ENCODE measurements at regions not wholly inside any gene's neighbourhood (a gene's known extent, or its start where the extent isn't known, plus 50 kb on each side); places are given as distances from the start of the nearest gene placed in this dataset.

DNA sequence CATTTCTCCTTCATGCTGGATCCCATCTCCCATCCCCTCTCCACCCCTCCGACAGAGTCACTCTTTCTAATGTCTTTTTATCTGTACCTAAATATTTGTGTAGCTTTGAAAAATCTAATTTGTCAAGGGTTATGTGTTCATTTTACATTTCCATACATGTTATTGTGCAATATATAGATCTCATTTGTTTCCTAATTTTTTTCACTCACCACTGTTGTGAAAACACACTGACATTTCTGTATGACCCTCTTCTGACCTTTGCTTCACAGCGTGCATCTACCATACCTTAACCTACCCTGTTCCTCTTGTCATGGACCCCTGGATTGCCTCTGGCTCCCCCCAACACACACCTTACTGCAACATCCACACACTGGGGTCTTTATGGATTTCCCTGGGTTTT lies 942.9 kb downstream of the TBC1D22A start:
- H3K27me3 ChIP-seq (ENCODE audit: control insufficient read depth, insufficient read depth, low read length): no peaks in the 10 kb centered on the region
- ChIA-PET POLR2A (no interaction called here), CTCF (interaction anchor here (0.5 kb wide), 1 partner anchor 107 kb away, joined by 3 read pairs; no protein-coding TSS in a partner anchor)
- intact Hi-C loops (cut with micrococcal nuclease; ENCODE audit: unreplicated experiment) (no loop called here), in situ Hi-C loops (cut with HindIII; ENCODE audit: low pct_unique_long_range_greater_than_20kb, low sequenced_read_pairs) (no loop called here)
- no peak overlapping the region for H3K4me3 ChIP-seq (ENCODE audit: low read depth in 2 of 2, low read length in 2 of 2)
- no peak for TF ChIP-seq TCF7L2 (IDR thresholded peaks at IDR 0.05; ENCODE audit: low read depth, low read length)
- no peak for TF ChIP-seq SIN3A (IDR thresholded peaks at IDR 0.05; ENCODE audit: borderline replicate concordance, insufficient read depth, low read depth, low read length)
- TF ChIP-seq, protein P1, sequence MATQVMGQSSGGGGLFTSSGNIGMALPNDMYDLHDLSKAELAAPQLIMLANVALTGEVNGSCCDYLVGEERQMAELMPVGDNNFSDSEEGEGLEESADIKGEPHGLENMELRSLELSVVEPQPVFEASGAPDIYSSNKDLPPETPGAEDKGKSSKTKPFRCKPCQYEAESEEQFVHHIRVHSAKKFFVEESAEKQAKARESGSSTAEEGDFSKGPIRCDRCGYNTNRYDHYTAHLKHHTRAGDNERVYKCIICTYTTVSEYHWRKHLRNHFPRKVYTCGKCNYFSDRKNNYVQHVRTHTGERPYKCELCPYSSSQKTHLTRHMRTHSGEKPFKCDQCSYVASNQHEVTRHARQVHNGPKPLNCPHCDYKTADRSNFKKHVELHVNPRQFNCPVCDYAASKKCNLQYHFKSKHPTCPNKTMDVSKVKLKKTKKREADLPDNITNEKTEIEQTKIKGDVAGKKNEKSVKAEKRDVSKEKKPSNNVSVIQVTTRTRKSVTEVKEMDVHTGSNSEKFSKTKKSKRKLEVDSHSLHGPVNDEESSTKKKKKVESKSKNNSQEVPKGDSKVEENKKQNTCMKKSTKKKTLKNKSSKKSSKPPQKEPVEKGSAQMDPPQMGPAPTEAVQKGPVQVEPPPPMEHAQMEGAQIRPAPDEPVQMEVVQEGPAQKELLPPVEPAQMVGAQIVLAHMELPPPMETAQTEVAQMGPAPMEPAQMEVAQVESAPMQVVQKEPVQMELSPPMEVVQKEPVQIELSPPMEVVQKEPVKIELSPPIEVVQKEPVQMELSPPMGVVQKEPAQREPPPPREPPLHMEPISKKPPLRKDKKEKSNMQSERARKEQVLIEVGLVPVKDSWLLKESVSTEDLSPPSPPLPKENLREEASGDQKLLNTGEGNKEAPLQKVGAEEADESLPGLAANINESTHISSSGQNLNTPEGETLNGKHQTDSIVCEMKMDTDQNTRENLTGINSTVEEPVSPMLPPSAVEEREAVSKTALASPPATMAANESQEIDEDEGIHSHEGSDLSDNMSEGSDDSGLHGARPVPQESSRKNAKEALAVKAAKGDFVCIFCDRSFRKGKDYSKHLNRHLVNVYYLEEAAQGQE (IDR thresholded peaks at IDR 0.05; ENCODE audit: insufficient read depth in 1 of 2, low read depth in 2 of 2, low read length in 1 of 2): no peak
- TF ChIP-seq, protein P2, sequence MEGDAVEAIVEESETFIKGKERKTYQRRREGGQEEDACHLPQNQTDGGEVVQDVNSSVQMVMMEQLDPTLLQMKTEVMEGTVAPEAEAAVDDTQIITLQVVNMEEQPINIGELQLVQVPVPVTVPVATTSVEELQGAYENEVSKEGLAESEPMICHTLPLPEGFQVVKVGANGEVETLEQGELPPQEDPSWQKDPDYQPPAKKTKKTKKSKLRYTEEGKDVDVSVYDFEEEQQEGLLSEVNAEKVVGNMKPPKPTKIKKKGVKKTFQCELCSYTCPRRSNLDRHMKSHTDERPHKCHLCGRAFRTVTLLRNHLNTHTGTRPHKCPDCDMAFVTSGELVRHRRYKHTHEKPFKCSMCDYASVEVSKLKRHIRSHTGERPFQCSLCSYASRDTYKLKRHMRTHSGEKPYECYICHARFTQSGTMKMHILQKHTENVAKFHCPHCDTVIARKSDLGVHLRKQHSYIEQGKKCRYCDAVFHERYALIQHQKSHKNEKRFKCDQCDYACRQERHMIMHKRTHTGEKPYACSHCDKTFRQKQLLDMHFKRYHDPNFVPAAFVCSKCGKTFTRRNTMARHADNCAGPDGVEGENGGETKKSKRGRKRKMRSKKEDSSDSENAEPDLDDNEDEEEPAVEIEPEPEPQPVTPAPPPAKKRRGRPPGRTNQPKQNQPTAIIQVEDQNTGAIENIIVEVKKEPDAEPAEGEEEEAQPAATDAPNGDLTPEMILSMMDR (IDR thresholded peaks at IDR 0.05): no peak
- no peak for TF ChIP-seq POLR2AphosphoS5 (IDR thresholded peaks at IDR 0.05; ENCODE audit: low read depth, low read length)
- no TSS peak for BruUV-seq (replicated peaks)
- DNase-seq (ENCODE audit: low read depth, low spot score) (no peak), ATAC-seq (no peak)
- no peaks in the 10 kb centered on the region for H3K36me3 ChIP-seq (ENCODE audit: control insufficient read depth, insufficient read depth, low read length)
- no peaks in the 10 kb centered on the region for H3K9me3 ChIP-seq (ENCODE audit: control insufficient read depth, insufficient read depth, low read depth, low read length)
- no peaks in the 10 kb centered on the region for H3K4me1 ChIP-seq (ENCODE audit: control insufficient read depth, insufficient read depth, low read length)
- H3K27ac ChIP-seq (ENCODE audit: low read length): no peak overlapping the region

DNA sequence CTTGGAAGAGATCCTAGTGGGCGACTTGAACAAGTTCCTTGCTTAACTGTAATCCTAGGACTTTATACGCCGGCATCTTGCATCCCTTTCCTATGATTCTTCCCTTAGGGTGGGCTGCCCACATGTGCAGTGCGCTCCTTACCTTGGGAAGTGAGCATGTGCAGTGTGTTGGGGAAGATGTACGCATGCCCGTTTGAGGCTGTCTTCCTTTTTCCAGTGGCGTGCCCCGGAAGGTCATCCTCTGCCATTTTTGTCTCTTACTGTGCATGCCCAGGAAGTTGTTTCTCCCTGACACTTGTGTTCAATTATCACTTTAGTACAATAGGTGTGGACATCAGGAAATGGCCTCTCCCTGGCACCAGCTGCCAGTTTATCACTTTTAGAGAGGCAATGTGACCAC lies 936.5 kb downstream of the TBC1D22A start:
- Histone ChIP-seq H3K4me3 (ENCODE audit: low read depth in 2 of 2, low read length in 2 of 2) (no peak overlapping the region), H3K36me3 (ENCODE audit: control insufficient read depth, insufficient read depth, low read length) (no peaks in the 10 kb centered on the region), H3K4me1 (ENCODE audit: control insufficient read depth, insufficient read depth, low read length) (no peaks in the 10 kb centered on the region), H3K9me3 (ENCODE audit: control insufficient read depth, insufficient read depth, low read depth, low read length) (no peaks in the 10 kb centered on the region), H3K27me3 (ENCODE audit: control insufficient read depth, insufficient read depth, low read length) (no peaks in the 10 kb centered on the region), H3K27ac (ENCODE audit: low read length) (no peak overlapping the region)
- CTCF ChIA-PET: no interaction called here
- in situ Hi-C loops (cut with HindIII; ENCODE audit: low pct_unique_long_range_greater_than_20kb, low sequenced_read_pairs) (no loop called here), intact Hi-C loops (cut with micrococcal nuclease; ENCODE audit: unreplicated experiment) (no loop called here)
- ATAC-seq (no peak), DNase-seq (ENCODE audit: low read depth, low spot score) (no peak)
- TF ChIP-seq SIN3A (IDR thresholded peaks at IDR 0.05; ENCODE audit: borderline replicate concordance, insufficient read depth, low read depth, low read length) (no peak), TCF7L2 (IDR thresholded peaks at IDR 0.05; ENCODE audit: low read depth, low read length) (no peak), POLR2AphosphoS5 (IDR thresholded peaks at IDR 0.05; ENCODE audit: low read depth, low read length) (no peak)
- TF ChIP-seq, protein P2 (IDR thresholded peaks at IDR 0.05): no peak
- TF ChIP-seq, protein P1 (IDR thresholded peaks at IDR 0.05; ENCODE audit: insufficient read depth in 1 of 2, low read depth in 2 of 2, low read length in 1 of 2): no peak
- POLR2A ChIA-PET: no interaction called here
- BruUV-seq (replicated peaks): no TSS peak

Measured in Panc1 (cell line).